NCI-H526 (cell line): ENCODE measurements at regions not wholly inside any gene's neighbourhood (a gene's known extent, or its start where the extent isn't known, plus 50 kb on each side); places are given as distances from the start of the nearest gene placed in this dataset.
A peak's percentile ranks its signal among the peaks of the same experiment; 100 is the strongest.
"Not testable (repeated sequence)": the region's sequence is repeated elsewhere in the genome, so short reads cannot be mapped to it uniquely, and the experiment has no call there.

Experiments used
- DNase-seq, 2 experiments: peaks; one replicate each; lab custom pipeline; 2025; lab: John Stamatoyannopoulos, UW

GRCh38 chrX:44785652-44786051, 58.2 kb upstream of the DUSP21 start:
- no peak for DNase-seq

- DNase-seq, result peak in 1 of 2 experiments; percentile 2
Observed at GRCh38 chrX:44784241-44784640, 59.6 kb upstream of the DUSP21 start.

GRCh38 chrX:44778254-44778653, 65.6 kb upstream of the DUSP21 start:
- no peak for DNase-seq

GRCh38 chrX:44775726-44776125, 68.1 kb upstream of the DUSP21 start:
- DNase-seq, result no peak

- not testable (repeated sequence) for DNase-seq
Observed at GRCh38 chrX:44774066-44774465, 69.8 kb upstream of the DUSP21 start.

- DNase-seq, result no peak
Observed at GRCh38 chrX:44770121-44770520, 73.7 kb upstream of the DUSP21 start.

- no peak for DNase-seq
Observed at GRCh38 chrX:44767308-44767707, 76.5 kb upstream of the DUSP21 start.

GRCh38 chrX:44765556-44765955, 78.3 kb upstream of the DUSP21 start:
- no peak for DNase-seq

GRCh38 chrX:44747969-44748368, 95.9 kb upstream of the DUSP21 start:
- no peak for DNase-seq

- no peak for DNase-seq
Observed at GRCh38 chrX:44747317-44747716, 96.5 kb upstream of the DUSP21 start.

- DNase-seq, result no peak
Observed at GRCh38 chrX:44744799-44745198, 99.0 kb upstream of the DUSP21 start.

- DNase-seq, result no peak
Observed at GRCh38 chrX:44742480-44743155, 101.2 kb upstream of the DUSP21 start.

- DNase-seq, result not testable (repeated sequence)
Observed at GRCh38 chrX:44741859-44742258, 102.0 kb upstream of the DUSP21 start.

- DNase-seq, result not testable (repeated sequence)
Observed at GRCh38 chrX:44741458-44741857, 102.4 kb upstream of the DUSP21 start.

- DNase-seq, result no peak
Observed at GRCh38 chrX:44735498-44735897, 108.3 kb upstream of the DUSP21 start.

GRCh38 chrX:44733931-44734330, 109.9 kb upstream of the DUSP21 start:
- DNase-seq, result no peak

GRCh38 chrX:44731160-44731559, 112.7 kb upstream of the DUSP21 start:
- no peak for DNase-seq

- DNase-seq, result no peak
Observed at GRCh38 chrX:44723426-44723825, 120.4 kb upstream of the DUSP21 start.

- DNase-seq, result no peak
Observed at GRCh38 chrX:44708470-44708869, 135.4 kb upstream of the DUSP21 start.

- no peak for DNase-seq
Observed at GRCh38 chrX:44705817-44706551, 137.8 kb upstream of the DUSP21 start.

- DNase-seq, result no peak
Observed at GRCh38 chrX:44698357-44698756, 145.5 kb upstream of the DUSP21 start.

- DNase-seq, result no peak
Observed at GRCh38 chrX:44693255-44693654, 150.6 kb upstream of the DUSP21 start.

GRCh38 chrX:44690129-44690528, 147.5 kb upstream of the FUNDC1 start:
- DNase-seq, result no peak
